Activated B cell treated with CpG ODN at 0.5 μM for 24 hours (primary cell): ENCODE measurements at regions not wholly inside any gene's neighbourhood (a gene's known extent, or its start where the extent isn't known, plus 50 kb on each side); places are given as distances from the start of the nearest gene placed in this dataset.

Experiments
- ATAC-seq: fragments of 200-7000 bp; cut with Tn5 transposase; one replicate; pipeline ENCODE4 v1.10.0; 2021; ENCODE audit warnings: low read depth, mild to moderate bottlenecking, moderate library complexity
- CTCF ChIA-PET: fragments of 350-600 bp; sonication (Branson Sonifier 250); formaldehyde crosslinking; loops from one replicate; lab custom pipeline; 2021; ENCODE audit warnings: antibody characterized with exemption; lab: Charles Lee
- POLR2A ChIA-PET: fragments of 350-600 bp; sonication (Branson Sonifier 250); formaldehyde crosslinking; loops from one replicate; lab custom pipeline; 2021; ENCODE audit warnings: antibody characterized with exemption; lab: Charles Lee
- DNase-seq: peaks from one replicate; pipeline ENCODE4 v3.0.0; 2022
- H3K27ac Mint-ChIP-seq: one replicate; pipeline ENCODE4 v1.8.0; 2020; ENCODE audit warnings: mixed read lengths
- H3K27me3 Mint-ChIP-seq: one replicate; pipeline ENCODE4 v1.8.0; 2021; ENCODE audit warnings: mixed read lengths
- H3K36me3 Mint-ChIP-seq: one replicate; pipeline ENCODE4 v1.8.0; 2021; ENCODE audit warnings: low read depth, mixed read lengths
- H3K4me1 Mint-ChIP-seq: one replicate; pipeline ENCODE4 v1.8.0; 2021; ENCODE audit warnings: mixed read lengths
- H3K4me3 Mint-ChIP-seq: one replicate; pipeline ENCODE4 v1.8.0; 2020; ENCODE audit warnings: mild to moderate bottlenecking, mixed read lengths
- H3K9me3 Mint-ChIP-seq: one replicate; pipeline ENCODE4 v1.8.0; 2020; ENCODE audit warnings: mixed read lengths
- CTCF ChIP-seq: fragments of 200-600 bp; IDR thresholded peaks from one replicate; pipeline ENCODE4 v1.8.0; 2022; ENCODE audit warnings: antibody characterized with exemption, mild to moderate bottlenecking
- intact Hi-C: fragments of 100-400 bp; cut with micrococcal nuclease; formaldehyde crosslinking; loops from one replicate; pipeline ENCODE4 v1.15.1; 2024

- Mint-ChIP-seq H3K4me1 (no peaks in the 10 kb centered on the region), H3K27me3 (peaks cover 2% of the 10 kb centered on the region), H3K4me3 (no peak overlapping the region), H3K9me3 (no peaks in the 10 kb centered on the region), H3K27ac (no peak overlapping the region), H3K36me3 (no peaks in the 10 kb centered on the region)
- CTCF ChIA-PET: no interaction called here
- intact Hi-C loops: no loop called here
- DNase-seq (no peak), ATAC-seq (no peak)
- POLR2A ChIA-PET: no interaction called here
- no peak for TF ChIP-seq CTCF
Observed at GRCh38 chr11:131195661-131196517, 174.5 kb upstream of the NTM start.

GRCh38 chr11:131198161-131199014 lies 172.0 kb upstream of the NTM start:
- no peaks in the 10 kb centered on the region for H3K9me3 Mint-ChIP-seq
- DNase-seq (no peak), ATAC-seq (no peak)
- peaks cover 2% of the 10 kb centered on the region for H3K27me3 Mint-ChIP-seq
- no peak overlapping the region for H3K27ac Mint-ChIP-seq
- H3K36me3 Mint-ChIP-seq: no peaks in the 10 kb centered on the region
- no peak for TF ChIP-seq CTCF
- CTCF ChIA-PET: no interaction called here
- intact Hi-C loops: no loop called here
- H3K4me1 Mint-ChIP-seq: no peaks in the 10 kb centered on the region
- POLR2A ChIA-PET: no interaction called here
- H3K4me3 Mint-ChIP-seq: no peak overlapping the region

GRCh38 chr11:131199015-131199280 lies 171.5 kb upstream of the NTM start:
- Mint-ChIP-seq H3K9me3 (no peaks in the 10 kb centered on the region), H3K27ac (no peak overlapping the region), H3K36me3 (no peaks in the 10 kb centered on the region), H3K4me1 (no peaks in the 10 kb centered on the region), H3K4me3 (no peak overlapping the region), H3K27me3 (peaks cover 2% of the 10 kb centered on the region)
- no peak for ATAC-seq
- ChIA-PET POLR2A (no interaction called here), CTCF (no interaction called here)
- TF ChIP-seq CTCF: no peak
- no peak for DNase-seq
- intact Hi-C loops: no loop called here

GRCh38 chr11:131201674-131202073 lies 168.7 kb upstream of the NTM start:
- TF ChIP-seq CTCF: no peak
- CTCF ChIA-PET: no interaction called here
- POLR2A ChIA-PET: no interaction called here
- no peak for ATAC-seq
- Mint-ChIP-seq H3K36me3 (no peaks in the 10 kb centered on the region), H3K4me1 (no peaks in the 10 kb centered on the region), H3K4me3 (no peak overlapping the region), H3K27me3 (peaks cover 2% of the 10 kb centered on the region), H3K9me3 (no peaks in the 10 kb centered on the region), H3K27ac (no peak overlapping the region)
- intact Hi-C loops: no loop called here
- DNase-seq: no peak

GRCh38 chr11:131203040-131203439 lies 167.4 kb upstream of the NTM start:
- Mint-ChIP-seq H3K4me3 (no peak overlapping the region), H3K4me1 (no peaks in the 10 kb centered on the region), H3K9me3 (no peaks in the 10 kb centered on the region), H3K27ac (no peak overlapping the region), H3K36me3 (no peaks in the 10 kb centered on the region), H3K27me3 (no peaks in the 10 kb centered on the region)
- no peak for DNase-seq
- CTCF ChIA-PET: no interaction called here
- TF ChIP-seq CTCF: no peak
- POLR2A ChIA-PET: no interaction called here
- intact Hi-C loops: no loop called here
- no peak for ATAC-seq
